Adrenal gland (tissue), 9 donors: ENCODE measurements at regions not wholly inside any gene's neighbourhood (a gene's known extent, or its start where the extent isn't known, plus 50 kb on each side); places are given as distances from the start of the nearest gene placed in this dataset.

Source experiments
- DNase-seq, 7 donors: peaks; one replicate each; pipeline ENCODE4 v3.0.0-alpha.2; 2019 to 2020
- H3K27ac ChIP-seq, 5 donors: fragments of 200-600 bp; sonication (generic) in 4 of 5; 1 replicate in 3 of 5; 2 replicates in 2 of 5; pipeline versions ENCODE4 v1.5.1 to v1.8.0; 2016 to 2020; ENCODE audit warnings: mild to moderate bottlenecking in 1 of 5
- H3K27me3 ChIP-seq: fragments of 200-600 bp; 2 replicates; pipeline ENCODE4 v1.8.0; 2021
- H3K36me3 ChIP-seq, 2 donors: fragments of 200-600 bp; replicated peaks in 1 of 2; 1 replicate in 1 of 2; 2 replicates in 1 of 2; pipeline versions ENCODE4 v1.5.1 to v1.8.0; 2018 to 2022
- H3K4me1 ChIP-seq, 2 donors: fragments of 200-600 bp; replicated peaks in 1 of 2; 1 replicate in 1 of 2; 2 replicates in 1 of 2; pipeline versions ENCODE4 v1.5.1 to v1.8.0; 2018 to 2021
- H3K4me3 ChIP-seq, 4 donors: fragments of 200-600 bp; sonication (generic) in 3 of 4; one replicate each; pipeline ENCODE4 v1.5.1; 2016 to 2018
- H3K9me3 ChIP-seq, 3 donors: fragments of 200-600 bp; sonication (generic) in 1 of 3; replicated peaks in 1 of 3; 1 replicate in 2 of 3; 2 replicates in 1 of 3; pipeline versions ENCODE4 v1.5.1 to v1.8.0; 2016 to 2021
- CTCF ChIP-seq, 6 experiments: fragments of 450-650 bp in 4 of 6; fragments of 200-600 bp in 2 of 6; sonication (generic) in 1 of 6; IDR thresholded peaks; 1 replicate in 5 of 6; 2 replicates in 1 of 6; pipeline versions ENCODE4 v1.5.1 to v1.8.0; 2016 to 2021; ENCODE audit warnings: antibody characterized with exemption in 6 of 6, mild to moderate bottlenecking in 2 of 6, moderate library complexity in 1 of 6
- POLR2A ChIP-seq, 2 donors: fragments of 450-650 bp; IDR thresholded peaks; one replicate each; pipeline ENCODE4 v1.6.1; 2017; ENCODE audit warnings: antibody characterized with exemption in 2 of 2, mild to moderate bottlenecking in 2 of 2, moderate library complexity in 1 of 2
- WGBS, 4 donors: extraction: QIAGEN DNeasy Blood & Tissue Kit in 2 of 4; methylation state at CpG; one replicate each; pipeline versions ENCODE4 v1.1.5 to v1.1.7; 2013 to 2017; 5-methylcytosine and 5-hydroxymethylcytosine counted together
- intact Hi-C, 2 donors: fragments of 100-400 bp; cut with DNase I; formaldehyde crosslinking; loops; one replicate each; pipeline versions ENCODE4 v1.14.1 to v1.15.0; 2022 to 2023
- donor health status: healthy with polysubstance abuse.
- donor health status: Bipolar disorder and iron deficiency.
- donor health status: DM: yes; HTN: yes; CAD: no.
- donor health status: DM: no; HTN: no; CAD: no.
- donor health status: DM: no; HTN: no; CAD: no.

- no peak overlapping the region for H3K27ac ChIP-seq
- peaks cover 0 to 4% (median 0%) of the 10 kb centered on the region in 3 donors for H3K9me3 ChIP-seq
- 21 to 29% (median 22%) methylated on average over 1 of the region's 1 CpG for WGBS, 4 donors
- intact Hi-C loops = no loop called here
- no peaks in the 10 kb centered on the region for H3K4me1 ChIP-seq
- H3K27me3 ChIP-seq = no peaks in the 10 kb centered on the region
- no peaks in the 10 kb centered on the region for H3K36me3 ChIP-seq
- H3K4me3 ChIP-seq = no peak overlapping the region
- TF ChIP-seq CTCF (IDR thresholded peaks at IDR 0.05) (no peak), POLR2A (IDR thresholded peaks at IDR 0.05) (no peak)
- no peak for DNase-seq
Measured at GRCh38 chrX:20383477-20383876, 116.8 kb upstream of the RPS6KA3 start.

GRCh38 chrX:20382518-20383297, 116.0 kb upstream of the RPS6KA3 start:
- Histone ChIP-seq H3K4me1 (no peaks in the 10 kb centered on the region), H3K27me3 (no peaks in the 10 kb centered on the region), H3K27ac (no peak overlapping the region), H3K9me3 (peaks cover 0 to 4% (median 0%) of the 10 kb centered on the region in 3 donors), H3K4me3 (no peak overlapping the region), H3K36me3 (no peaks in the 10 kb centered on the region)
- DNase-seq = peak in 2 of 7 donors; percentile 30
- intact Hi-C loops = no loop called here
- WGBS, 4 donors = 7 to 28% (median 24%) methylated on average over 3 of the region's 3 CpGs
- no peak for TF ChIP-seq POLR2A (IDR thresholded peaks at IDR 0.05)
- TF ChIP-seq CTCF (IDR thresholded peaks at IDR 0.05) = no peak

GRCh38 chrX:20382082-20382481, 115.4 kb upstream of the RPS6KA3 start:
- no peaks in the 10 kb centered on the region for H3K27me3 ChIP-seq
- intact Hi-C loops = no loop called here
- WGBS, 4 donors = 73 to 80% (median 77%) methylated on average over 1 of the region's 1 CpG
- no peaks in the 10 kb centered on the region for H3K4me1 ChIP-seq
- H3K27ac ChIP-seq = no peak overlapping the region
- no peak overlapping the region for H3K4me3 ChIP-seq
- no peaks in the 10 kb centered on the region for H3K36me3 ChIP-seq
- DNase-seq = no peak
- H3K9me3 ChIP-seq = peaks cover 0 to 4% (median 0%) of the 10 kb centered on the region in 3 donors
- TF ChIP-seq CTCF (IDR thresholded peaks at IDR 0.05) = no peak
- no peak for TF ChIP-seq POLR2A (IDR thresholded peaks at IDR 0.05)

GRCh38 chrX:20378233-20378920, 111.7 kb upstream of the RPS6KA3 start:
- Histone ChIP-seq H3K9me3 (peaks cover 0 to 4% (median 0%) of the 10 kb centered on the region in 3 donors), H3K27ac (no peak overlapping the region), H3K27me3 (peaks cover 5% of the 10 kb centered on the region), H3K4me1 (no peaks in the 10 kb centered on the region), H3K36me3 (no peaks in the 10 kb centered on the region), H3K4me3 (no peak overlapping the region)
- TF ChIP-seq CTCF (IDR thresholded peaks at IDR 0.05) = no peak
- TF ChIP-seq POLR2A (IDR thresholded peaks at IDR 0.05) = no peak
- intact Hi-C loops = no loop called here
- peak in 2 of 7 donors; percentile 16 to 32 for DNase-seq
- 27 to 52% (median 44%) methylated on average over 3 of the region's 3 CpGs for WGBS, 4 donors
